Esophagus squamous epithelium (tissue), 4 donors: ENCODE measurements at regions not wholly inside any gene's neighbourhood (a gene's known extent, or its start where the extent isn't known, plus 50 kb on each side); places are given as distances from the start of the nearest gene placed in this dataset.

Experiments
- POLR2A ChIP-seq, 4 donors: fragments of 450-650 bp; IDR thresholded peaks; one replicate each; pipeline ENCODE4 v1.6.1; 2017; ENCODE audit warnings: antibody characterized with exemption in 4 of 4, mild to moderate bottlenecking in 4 of 4, moderate library complexity in 3 of 4
- TF ChIP-seq, protein P1 (sequence below), 6 experiments: fragments of 450-650 bp in 4 of 6; fragments of 200-600 bp in 2 of 6; sonication (generic) in 2 of 6; IDR thresholded peaks; one replicate each; pipeline ENCODE4 v1.5.1; 2016 to 2019; ENCODE audit warnings: antibody characterized with exemption in 6 of 6, mild to moderate bottlenecking in 4 of 6, moderate library complexity in 4 of 6

- TF ChIP-seq, protein P1, sequence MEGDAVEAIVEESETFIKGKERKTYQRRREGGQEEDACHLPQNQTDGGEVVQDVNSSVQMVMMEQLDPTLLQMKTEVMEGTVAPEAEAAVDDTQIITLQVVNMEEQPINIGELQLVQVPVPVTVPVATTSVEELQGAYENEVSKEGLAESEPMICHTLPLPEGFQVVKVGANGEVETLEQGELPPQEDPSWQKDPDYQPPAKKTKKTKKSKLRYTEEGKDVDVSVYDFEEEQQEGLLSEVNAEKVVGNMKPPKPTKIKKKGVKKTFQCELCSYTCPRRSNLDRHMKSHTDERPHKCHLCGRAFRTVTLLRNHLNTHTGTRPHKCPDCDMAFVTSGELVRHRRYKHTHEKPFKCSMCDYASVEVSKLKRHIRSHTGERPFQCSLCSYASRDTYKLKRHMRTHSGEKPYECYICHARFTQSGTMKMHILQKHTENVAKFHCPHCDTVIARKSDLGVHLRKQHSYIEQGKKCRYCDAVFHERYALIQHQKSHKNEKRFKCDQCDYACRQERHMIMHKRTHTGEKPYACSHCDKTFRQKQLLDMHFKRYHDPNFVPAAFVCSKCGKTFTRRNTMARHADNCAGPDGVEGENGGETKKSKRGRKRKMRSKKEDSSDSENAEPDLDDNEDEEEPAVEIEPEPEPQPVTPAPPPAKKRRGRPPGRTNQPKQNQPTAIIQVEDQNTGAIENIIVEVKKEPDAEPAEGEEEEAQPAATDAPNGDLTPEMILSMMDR (IDR thresholded peaks at IDR 0.05) = no peak
- TF ChIP-seq POLR2A (IDR thresholded peaks at IDR 0.05) = no peak
Measured at GRCh38 chr3:176699288-176699687, 498.0 kb downstream of the TBL1XR1 start.
